Activated B cell treated with CpG ODN at 0.5 μM for 24 hours (primary cell): ENCODE measurements at regions not wholly inside any gene's neighbourhood (a gene's known extent, or its start where the extent isn't known, plus 50 kb on each side); places are given as distances from the start of the nearest gene placed in this dataset.

Experiments
- ATAC-seq: fragments of 200-7000 bp; cut with Tn5 transposase; one replicate; pipeline ENCODE4 v1.10.0; 2021; ENCODE audit warnings: low read depth, mild to moderate bottlenecking, moderate library complexity
- CTCF ChIA-PET: fragments of 350-600 bp; sonication (Branson Sonifier 250); formaldehyde crosslinking; loops from one replicate; lab custom pipeline; 2021; ENCODE audit warnings: antibody characterized with exemption; lab: Charles Lee
- POLR2A ChIA-PET: fragments of 350-600 bp; sonication (Branson Sonifier 250); formaldehyde crosslinking; loops from one replicate; lab custom pipeline; 2021; ENCODE audit warnings: antibody characterized with exemption; lab: Charles Lee
- DNase-seq: peaks from one replicate; pipeline ENCODE4 v3.0.0; 2022
- H3K27ac Mint-ChIP-seq: one replicate; pipeline ENCODE4 v1.8.0; 2020; ENCODE audit warnings: mixed read lengths
- H3K27me3 Mint-ChIP-seq: one replicate; pipeline ENCODE4 v1.8.0; 2021; ENCODE audit warnings: mixed read lengths
- H3K36me3 Mint-ChIP-seq: one replicate; pipeline ENCODE4 v1.8.0; 2021; ENCODE audit warnings: low read depth, mixed read lengths
- H3K4me1 Mint-ChIP-seq: one replicate; pipeline ENCODE4 v1.8.0; 2021; ENCODE audit warnings: mixed read lengths
- H3K4me3 Mint-ChIP-seq: one replicate; pipeline ENCODE4 v1.8.0; 2020; ENCODE audit warnings: mild to moderate bottlenecking, mixed read lengths
- H3K9me3 Mint-ChIP-seq: one replicate; pipeline ENCODE4 v1.8.0; 2020; ENCODE audit warnings: mixed read lengths
- CTCF ChIP-seq: fragments of 200-600 bp; IDR thresholded peaks from one replicate; pipeline ENCODE4 v1.8.0; 2022; ENCODE audit warnings: antibody characterized with exemption, mild to moderate bottlenecking
- intact Hi-C: fragments of 100-400 bp; cut with micrococcal nuclease; formaldehyde crosslinking; loops from one replicate; pipeline ENCODE4 v1.15.1; 2024

GRCh38 chr15:57820119-57820518 lies 113.6 kb downstream of the POLR2M start:
- intact Hi-C loops: no loop called here
- Mint-ChIP-seq H3K9me3 (no peaks in the 10 kb centered on the region), H3K27ac (no peak overlapping the region), H3K27me3 (peaks cover 22% of the 10 kb centered on the region), H3K4me1 (no peaks in the 10 kb centered on the region), H3K4me3 (no peak overlapping the region), H3K36me3 (no peaks in the 10 kb centered on the region)
- POLR2A ChIA-PET: no interaction called here
- CTCF ChIA-PET: no interaction called here
- TF ChIP-seq CTCF: no peak
- no peak for DNase-seq
- ATAC-seq: no peak

- intact Hi-C loops: no loop called here
- H3K27ac Mint-ChIP-seq: no peak overlapping the region
- H3K4me1 Mint-ChIP-seq: no peaks in the 10 kb centered on the region
- DNase-seq (no peak), ATAC-seq (no peak)
- H3K36me3 Mint-ChIP-seq: no peaks in the 10 kb centered on the region
- H3K4me3 Mint-ChIP-seq: no peak overlapping the region
- POLR2A ChIA-PET: no interaction called here
- peaks cover 16% of the 10 kb centered on the region for H3K27me3 Mint-ChIP-seq
- TF ChIP-seq CTCF: no peak
- CTCF ChIA-PET: no interaction called here
- no peaks in the 10 kb centered on the region for H3K9me3 Mint-ChIP-seq
Measured at GRCh38 chr15:57821826-57822225, 115.3 kb downstream of the POLR2M start.

- no peaks in the 10 kb centered on the region for H3K36me3 Mint-ChIP-seq
- H3K27me3 Mint-ChIP-seq: peaks cover 19% of the 10 kb centered on the region
- H3K27ac Mint-ChIP-seq: no peak overlapping the region
- DNase-seq (no peak), ATAC-seq (no peak)
- no peaks in the 10 kb centered on the region for H3K9me3 Mint-ChIP-seq
- H3K4me3 Mint-ChIP-seq: no peak overlapping the region
- H3K4me1 Mint-ChIP-seq: no peaks in the 10 kb centered on the region
- no peak for TF ChIP-seq CTCF
- intact Hi-C loops: no loop called here
- POLR2A ChIA-PET: no interaction called here
- CTCF ChIA-PET: no interaction called here
Measured at GRCh38 chr15:57823325-57823882, 116.9 kb downstream of the POLR2M start.

- DNase-seq (no peak), ATAC-seq (no peak)
- Mint-ChIP-seq H3K27ac (no peak overlapping the region), H3K9me3 (no peaks in the 10 kb centered on the region), H3K27me3 (peaks cover 26% of the 10 kb centered on the region), H3K4me3 (no peak overlapping the region), H3K4me1 (no peaks in the 10 kb centered on the region), H3K36me3 (no peaks in the 10 kb centered on the region)
- no peak for TF ChIP-seq CTCF
- intact Hi-C loops: no loop called here
- ChIA-PET CTCF (no interaction called here), POLR2A (no interaction called here)
Measured at GRCh38 chr15:57824186-57824585, 117.7 kb downstream of the POLR2M start.

GRCh38 chr15:57827021-57827420 lies 120.5 kb downstream of the POLR2M start:
- Mint-ChIP-seq H3K27me3 (peaks cover 31% of the 10 kb centered on the region), H3K9me3 (no peaks in the 10 kb centered on the region), H3K27ac (no peak overlapping the region), H3K36me3 (no peaks in the 10 kb centered on the region), H3K4me3 (no peak overlapping the region), H3K4me1 (no peaks in the 10 kb centered on the region)
- TF ChIP-seq CTCF: no peak
- intact Hi-C loops: no loop called here
- ChIA-PET CTCF (no interaction called here), POLR2A (no interaction called here)
- ATAC-seq: no peak
- no peak for DNase-seq
